ENCODE measurements at regions not wholly inside any gene's neighbourhood (a gene's known extent, or its start where the extent isn't known, plus 50 kb on each side); places are given as distances from the start of the nearest gene placed in this dataset.

DNA sequence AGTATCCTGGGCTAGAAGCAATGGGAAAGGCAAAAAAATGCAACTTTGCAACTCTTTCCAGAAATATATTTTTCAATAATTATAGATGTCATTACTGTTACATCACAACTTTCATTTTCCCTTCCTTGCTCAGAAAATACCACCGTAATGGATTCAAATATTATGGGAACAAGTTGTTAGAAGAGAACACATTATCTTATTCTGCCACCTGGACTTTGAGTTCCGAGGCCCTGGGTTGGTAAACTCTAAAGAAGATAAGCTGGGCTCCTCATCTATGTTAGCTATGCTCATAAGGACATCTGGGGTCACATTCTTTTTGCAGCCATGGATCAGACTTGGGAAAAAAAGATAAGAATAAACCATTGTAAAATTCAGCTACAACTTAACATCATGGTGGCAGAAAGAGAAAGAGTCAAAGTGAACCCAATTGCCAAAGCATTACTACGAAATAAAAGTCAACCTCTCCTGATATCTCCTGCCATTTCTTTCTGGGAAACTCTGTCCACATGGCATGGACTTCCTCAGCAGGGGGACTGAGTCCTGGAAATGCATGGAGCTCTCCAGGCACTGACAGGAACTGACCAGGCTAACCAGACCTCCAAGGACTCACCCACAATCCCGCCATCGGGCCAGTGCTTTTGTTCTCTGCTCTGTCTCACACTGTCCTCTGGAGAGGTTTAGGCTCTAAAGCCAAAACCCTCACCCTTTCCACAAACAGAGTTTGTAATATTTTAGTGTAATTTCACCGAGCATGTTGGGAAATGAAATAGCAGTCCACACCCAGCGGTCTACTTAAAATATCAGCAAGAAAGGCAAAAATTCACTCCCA, 499.1 kb upstream of the RUNX1 start:
- TF ChIP-seq GATA2 (IDR thresholded peaks at IDR 0.05; ENCODE audit: low read depth, low read length) (no peak), GATA3 (IDR thresholded peaks at IDR 0.05; ENCODE audit: low read depth, low read length) (no peak)

DNA sequence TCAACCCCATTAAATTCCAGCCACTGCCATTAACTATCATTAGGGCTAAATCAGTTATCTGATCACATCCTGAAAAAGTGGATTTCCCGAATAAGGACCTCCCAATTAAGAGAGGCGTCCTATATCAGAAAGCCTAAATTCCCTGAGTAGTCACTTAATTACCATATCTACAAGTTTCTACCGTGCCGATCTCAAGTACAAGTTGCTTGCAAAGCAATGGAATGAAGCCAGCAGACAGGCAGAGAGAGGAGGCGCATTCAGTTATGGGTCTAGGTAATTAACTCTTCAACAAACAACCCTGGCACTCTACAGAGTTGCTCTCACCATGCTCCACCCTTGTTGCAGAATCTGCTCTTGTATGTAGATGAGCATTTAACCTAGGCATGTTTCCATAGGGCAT, 494.6 kb upstream of the RUNX1 start:
- TF ChIP-seq GATA2 (IDR thresholded peaks at IDR 0.05; ENCODE audit: low read depth, low read length) (no peak), GATA3 (IDR thresholded peaks at IDR 0.05; ENCODE audit: low read depth, low read length) (no peak)

DNA sequence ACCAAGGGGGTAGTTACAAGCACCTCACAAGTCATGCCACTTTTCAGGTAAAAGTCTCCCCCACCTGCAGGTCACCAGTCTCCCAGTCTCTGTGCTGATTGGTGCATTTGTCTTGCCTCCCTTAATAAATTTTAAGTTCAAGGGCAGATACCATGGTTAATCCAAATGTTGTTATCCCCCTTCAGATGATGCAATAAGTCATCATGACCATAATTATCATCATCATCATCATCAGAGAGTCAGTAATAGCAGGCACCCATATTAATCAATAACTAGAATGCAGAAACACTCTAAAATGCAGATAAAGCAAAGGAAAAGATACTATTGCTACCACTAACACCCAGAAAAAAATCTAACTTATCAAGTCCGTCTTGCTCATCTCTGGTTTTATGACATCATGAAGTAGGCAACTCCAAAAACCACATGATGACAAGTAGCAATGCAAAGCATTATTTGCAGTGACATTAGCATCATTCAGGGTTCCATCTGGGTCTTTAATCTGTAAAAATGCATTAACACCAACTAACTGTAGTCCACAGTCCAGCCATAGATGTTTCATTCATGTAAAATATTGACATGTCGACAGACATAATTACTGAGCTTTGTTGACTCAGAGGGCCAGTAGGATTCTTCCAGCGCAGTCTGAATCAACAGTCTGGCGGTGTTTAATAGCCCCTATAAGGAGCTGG, 492.0 kb upstream of the RUNX1 start:
- TF ChIP-seq GATA2 (IDR thresholded peaks at IDR 0.05; ENCODE audit: low read depth, low read length): no peak
- TF ChIP-seq GATA3 (IDR thresholded peaks at IDR 0.05; ENCODE audit: low read depth, low read length): no peak

DNA sequence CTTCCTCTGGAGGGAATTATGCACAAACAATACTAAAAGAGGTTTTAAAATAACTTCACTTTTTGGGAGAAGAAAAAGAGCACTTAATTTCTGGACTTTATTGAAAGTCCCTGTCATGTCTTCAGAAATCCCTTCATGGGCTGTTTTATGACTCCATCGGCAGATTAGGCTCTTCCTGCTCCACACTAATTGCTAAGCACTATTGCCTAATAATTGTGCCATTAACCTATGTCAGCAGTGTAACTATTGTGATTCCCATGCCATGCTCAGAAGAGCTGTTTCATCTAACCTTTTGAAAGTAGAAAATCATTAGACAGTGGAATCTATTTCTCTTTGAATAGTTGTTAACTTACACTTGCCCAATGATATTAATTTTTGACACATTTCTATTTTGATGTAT, 489.3 kb upstream of the RUNX1 start:
- TF ChIP-seq GATA3 (IDR thresholded peaks at IDR 0.05; ENCODE audit: low read depth, low read length) (no peak), GATA2 (IDR thresholded peaks at IDR 0.05; ENCODE audit: low read depth, low read length) (no peak)

DNA sequence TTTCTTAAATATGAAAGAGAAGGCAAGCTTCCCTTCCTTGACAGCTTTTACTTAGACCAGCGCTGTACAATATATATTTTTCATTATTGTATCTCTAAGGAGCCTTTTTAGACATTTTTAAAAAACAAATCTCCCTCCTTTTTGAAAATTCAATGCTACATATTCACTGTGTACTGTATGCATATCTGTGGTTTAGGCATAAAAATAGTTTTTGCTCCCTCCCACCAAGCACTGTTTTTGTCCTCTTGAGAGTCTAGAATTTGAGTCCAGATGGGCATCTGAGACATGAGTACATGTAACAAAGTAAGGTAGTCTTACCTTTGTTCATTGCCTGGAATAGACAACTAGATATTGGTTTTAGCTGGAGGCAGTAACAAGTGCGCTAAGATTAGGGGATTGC, 488.5 kb upstream of the RUNX1 start:
- TF ChIP-seq GATA2 (IDR thresholded peaks at IDR 0.05; ENCODE audit: low read depth, low read length): no peak
- TF ChIP-seq GATA3 (IDR thresholded peaks at IDR 0.05; ENCODE audit: low read depth, low read length): no peak

DNA sequence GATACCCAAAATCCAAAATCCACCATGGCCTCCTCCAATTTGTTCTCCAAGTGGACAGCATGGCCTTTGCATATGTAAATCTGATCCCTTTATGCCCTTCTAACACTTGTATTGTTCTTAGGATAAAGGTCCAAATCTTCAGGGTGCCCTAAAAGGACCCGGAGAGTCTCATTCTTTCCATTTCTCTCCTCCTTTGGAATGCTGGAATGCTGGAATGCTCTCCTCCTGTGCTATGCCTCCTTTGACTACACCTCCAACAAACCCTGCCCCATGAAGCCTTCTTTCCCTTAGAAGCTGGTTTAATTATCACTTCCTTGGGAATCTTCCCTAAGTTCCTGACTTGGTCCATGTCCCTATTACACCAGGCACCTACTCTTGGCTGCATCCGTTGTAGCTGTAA, 484.8 kb upstream of the RUNX1 start:
- TF ChIP-seq GATA3 (IDR thresholded peaks at IDR 0.05; ENCODE audit: low read depth, low read length): no peak
- no peak for TF ChIP-seq GATA2 (IDR thresholded peaks at IDR 0.05; ENCODE audit: low read depth, low read length)

DNA sequence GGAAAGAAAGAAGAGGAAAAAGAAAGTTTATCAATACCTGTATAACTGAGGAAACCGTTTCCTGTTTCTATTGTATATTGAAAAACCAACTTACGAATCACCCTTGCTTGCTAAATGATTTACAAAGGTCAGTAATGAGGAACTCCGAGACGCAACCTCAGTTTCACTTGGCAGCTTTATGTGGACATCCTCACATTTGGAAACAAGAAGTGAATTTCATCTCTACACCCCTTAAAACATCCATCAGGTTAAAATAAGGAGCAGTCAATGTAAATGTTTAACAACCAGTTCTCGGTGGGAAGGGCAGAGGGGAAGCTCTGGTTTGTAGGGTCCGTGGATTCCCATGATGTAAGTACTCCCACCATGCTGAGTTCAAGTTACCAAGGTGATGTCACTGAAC, 481.7 kb upstream of the RUNX1 start:
- no peak for TF ChIP-seq GATA3 (IDR thresholded peaks at IDR 0.05; ENCODE audit: low read depth, low read length)
- TF ChIP-seq GATA2 (IDR thresholded peaks at IDR 0.05; ENCODE audit: low read depth, low read length): no peak

DNA sequence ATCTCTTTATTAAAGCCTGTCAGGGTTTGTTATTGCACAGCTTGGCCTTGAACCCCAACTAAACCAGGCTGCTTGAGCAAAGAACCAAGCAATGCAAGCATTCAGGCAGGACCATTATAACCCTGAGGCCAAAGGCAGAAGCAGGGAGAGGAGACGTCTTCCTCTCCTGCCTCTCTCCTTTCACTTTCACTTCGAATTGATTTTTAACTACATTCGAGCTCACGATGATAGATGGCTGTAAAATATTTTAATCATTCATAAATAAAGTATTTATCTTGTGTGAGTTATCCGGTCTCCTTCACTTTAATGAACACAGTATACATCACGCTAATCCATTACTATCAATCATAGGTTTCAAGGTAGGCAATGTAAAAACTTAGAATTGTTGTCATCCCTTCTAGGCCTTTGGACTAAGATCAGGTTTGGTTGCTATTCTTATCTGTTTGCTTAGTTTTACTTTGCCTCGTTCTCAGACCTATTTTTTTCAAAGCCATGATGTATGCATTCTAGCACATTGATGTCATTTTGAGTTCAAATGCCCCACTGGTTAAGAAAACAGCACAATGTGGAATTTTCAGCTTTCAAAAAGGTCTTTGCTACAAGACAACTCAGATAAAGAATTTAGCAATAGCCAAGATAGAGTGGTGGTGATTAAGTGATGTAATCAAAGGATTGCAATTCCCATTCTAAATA, 480.2 kb upstream of the RUNX1 start:
- TF ChIP-seq GATA3 (IDR thresholded peaks at IDR 0.05; ENCODE audit: low read depth, low read length): no peak
- no peak for TF ChIP-seq GATA2 (IDR thresholded peaks at IDR 0.05; ENCODE audit: low read depth, low read length)

DNA sequence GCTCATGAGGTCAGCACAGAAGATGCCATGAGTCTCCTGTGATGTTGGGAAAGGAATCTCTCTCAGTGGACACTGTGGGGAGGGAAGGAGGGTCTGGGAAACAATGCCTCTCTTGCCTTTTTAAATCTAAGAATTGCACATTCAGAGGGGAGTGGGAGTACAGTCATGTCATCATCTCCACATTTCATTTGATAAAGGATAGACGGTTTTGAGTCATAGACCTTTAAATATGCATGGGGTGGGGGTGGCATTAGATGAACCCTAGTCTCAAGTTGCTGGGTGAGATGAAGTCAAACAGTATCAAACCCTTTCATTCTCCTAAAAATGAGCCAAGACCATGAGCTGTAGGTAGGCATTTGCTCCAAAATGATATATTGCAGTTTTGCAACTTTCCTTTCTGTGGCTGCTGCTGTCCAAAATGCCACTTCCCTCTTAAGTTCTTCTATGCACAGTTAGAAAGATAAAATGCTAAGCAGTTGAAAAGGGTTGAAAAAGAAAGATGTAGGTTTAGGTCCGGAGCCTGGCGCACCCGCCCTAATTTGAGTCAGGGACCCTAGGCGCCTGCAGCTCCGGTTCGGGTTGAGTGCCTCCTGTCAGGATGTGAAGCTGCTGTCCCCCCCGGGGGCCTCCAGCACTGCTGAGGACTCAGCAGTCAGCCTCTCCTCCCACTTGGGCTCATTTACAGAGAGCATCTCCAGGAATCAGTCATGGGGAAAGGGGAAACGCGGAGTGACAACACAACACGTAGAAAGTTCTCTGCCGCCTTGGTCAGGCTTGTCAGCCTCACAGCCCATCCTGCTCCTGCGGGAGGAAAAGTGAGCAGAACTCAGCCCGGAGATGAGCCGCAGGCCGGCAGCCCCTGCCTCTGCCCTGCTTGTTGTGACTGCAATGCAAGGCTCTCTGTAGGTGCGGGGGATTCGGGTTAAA, 479.3 kb upstream of the RUNX1 start:
- TF ChIP-seq GATA3 (IDR thresholded peaks at IDR 0.05; ENCODE audit: low read depth, low read length) (no peak), GATA2 (IDR thresholded peaks at IDR 0.05; ENCODE audit: low read depth, low read length) (no peak)

DNA sequence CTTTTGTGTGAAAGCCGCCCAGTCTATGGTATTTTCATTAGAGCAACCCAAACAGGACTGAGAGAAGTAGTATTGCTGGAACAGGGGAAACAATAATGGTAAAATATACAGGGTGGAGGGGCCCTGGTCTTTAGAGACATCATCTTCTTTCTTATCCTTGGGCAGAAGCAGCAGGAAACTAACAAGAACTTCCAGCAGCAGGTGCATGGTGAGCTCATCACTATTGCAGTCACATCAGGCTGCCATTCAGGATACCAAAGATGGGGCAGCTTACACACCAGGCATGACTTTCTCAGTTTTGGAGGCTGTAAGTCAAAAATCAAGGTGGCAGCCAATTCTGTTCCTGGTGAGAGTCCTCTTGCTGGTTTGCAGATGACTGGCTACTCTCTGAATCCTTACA, 478.3 kb upstream of the RUNX1 start:
- TF ChIP-seq GATA2 (IDR thresholded peaks at IDR 0.05; ENCODE audit: low read depth, low read length) (no peak), GATA3 (IDR thresholded peaks at IDR 0.05; ENCODE audit: low read depth, low read length) (no peak)

DNA sequence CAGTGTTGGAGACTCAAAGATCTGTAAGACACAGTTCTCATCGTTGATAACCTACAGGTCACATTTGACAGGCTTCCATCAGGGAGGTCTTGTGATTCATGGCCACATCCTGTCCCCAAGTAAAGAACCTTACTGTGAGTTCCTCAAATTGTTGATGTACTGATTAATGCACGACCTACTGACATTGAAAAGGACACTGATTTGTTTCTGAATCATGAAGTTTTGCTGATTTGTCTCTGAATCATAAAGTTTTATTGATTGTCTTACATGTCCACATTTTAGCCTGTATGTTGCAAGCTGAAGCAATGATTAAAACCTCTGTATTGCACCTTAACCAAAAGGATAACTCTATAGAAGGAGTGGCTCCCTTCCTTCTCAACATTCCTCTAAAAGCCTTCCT, 476.3 kb upstream of the RUNX1 start:
- TF ChIP-seq GATA3 (IDR thresholded peaks at IDR 0.05; ENCODE audit: low read depth, low read length) (no peak), GATA2 (IDR thresholded peaks at IDR 0.05; ENCODE audit: low read depth, low read length) (no peak)

DNA sequence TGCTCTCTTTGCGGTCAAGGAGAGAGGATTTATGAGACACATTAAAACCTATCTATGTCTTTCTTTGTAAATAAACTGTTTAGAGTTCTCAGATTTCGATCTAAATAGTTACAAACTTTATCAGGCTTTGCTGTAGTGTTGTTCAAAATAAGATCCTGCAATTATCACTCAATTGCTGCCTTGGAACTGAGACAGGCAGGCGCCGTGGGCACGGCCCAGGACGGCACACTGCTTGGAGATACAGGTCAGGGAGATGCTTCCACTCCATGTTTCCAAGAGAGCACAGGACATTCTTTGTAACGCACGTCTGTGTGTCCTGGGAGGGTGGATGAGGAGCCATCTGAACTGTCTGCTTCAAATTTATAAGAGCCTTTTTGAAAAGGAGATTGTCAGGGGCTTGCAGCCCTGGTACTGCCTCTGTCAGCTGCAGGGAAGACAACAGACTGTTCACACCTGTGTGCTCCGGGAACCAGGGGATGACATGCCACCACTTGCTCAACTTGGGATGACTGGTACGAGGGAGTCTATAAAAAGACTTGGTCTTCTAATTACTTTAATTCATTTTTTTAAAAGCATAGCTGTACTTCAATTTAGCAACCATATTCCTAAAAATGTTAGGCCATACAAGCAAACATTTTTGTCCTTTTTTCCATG, 472.9 kb upstream of the RUNX1 start:
- TF ChIP-seq GATA3 (IDR thresholded peaks at IDR 0.05; ENCODE audit: low read depth, low read length): no peak
- TF ChIP-seq GATA2 (IDR thresholded peaks at IDR 0.05; ENCODE audit: low read depth, low read length): no peak

DNA sequence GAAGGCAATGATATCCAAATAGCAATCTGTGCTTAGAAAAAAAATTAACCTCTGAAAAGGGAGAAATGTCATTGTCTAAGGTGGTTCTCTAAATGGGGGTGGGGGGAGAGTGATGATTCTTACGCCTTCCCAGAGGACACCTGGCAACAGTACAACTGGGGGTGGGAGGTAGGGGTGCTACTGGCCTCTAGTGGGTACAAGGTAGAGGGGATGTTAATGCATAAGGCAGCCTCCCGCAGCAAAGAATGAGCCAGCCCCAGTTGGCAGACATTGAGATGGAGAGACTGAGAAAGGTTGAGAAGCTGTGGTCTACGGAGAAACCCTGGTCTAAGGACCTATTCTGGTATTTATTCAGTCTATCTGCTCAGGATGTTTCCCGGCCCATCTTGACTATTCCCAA, 472.2 kb upstream of the RUNX1 start:
- TF ChIP-seq GATA3 (IDR thresholded peaks at IDR 0.05; ENCODE audit: low read depth, low read length) (no peak), GATA2 (IDR thresholded peaks at IDR 0.05; ENCODE audit: low read depth, low read length) (no peak)

All from SH-SY5Y (cell line).